ENCODE measurements at regions not wholly inside any gene's neighbourhood (a gene's known extent, or its start where the extent isn't known, plus 50 kb on each side); places are given as distances from the start of the nearest gene placed in this dataset.

- H3K4ac ChIP-seq (replicated peaks; ENCODE audit: insufficient read length, low read depth, low read length) = no peak overlapping the region
- H3K36me3 ChIP-seq (ENCODE audit: control insufficient read depth in 2 of 4, insufficient read depth in 4 of 4, low read length in 3 of 4) = no peaks in the 10 kb centered on the region
- no peak overlapping the region for H2BK120ac ChIP-seq (replicated peaks; ENCODE audit: low read depth, low read length)
- CTCF ChIA-PET (ENCODE audit: partially characterized antibody) = no interaction called here
- H3K14ac ChIP-seq (ENCODE audit: insufficient read length) = no peak overlapping the region
- H3K4me1 ChIP-seq (replicated peaks in 1 of 4; ENCODE audit: control insufficient read depth in 3 of 4, insufficient read depth in 4 of 4, low read length in 3 of 4) = no peaks in the 10 kb centered on the region
- no peak overlapping the region for H3K4me2 ChIP-seq (ENCODE audit: insufficient read depth in 1 of 2, low read depth in 2 of 2, low read length in 2 of 2)
- H2BK12ac ChIP-seq (ENCODE audit: low read depth, low read length) = no peak overlapping the region
- no peaks in the 10 kb centered on the region for H3K23me2 ChIP-seq (ENCODE audit: low read depth, low read length)
- no peaks in the 10 kb centered on the region for H3K27me3 ChIP-seq (replicated peaks in 1 of 4; ENCODE audit: control insufficient read depth in 3 of 4, extremely low read depth in 1 of 4, insufficient read depth in 3 of 4, low read length in 3 of 4)
- no peak overlapping the region for H3K9ac ChIP-seq (replicated peaks in 1 of 4; ENCODE audit: extremely low read depth in 1 of 4, low read depth in 3 of 4, low read length in 3 of 4)
- H3K79me2 ChIP-seq (ENCODE audit: control insufficient read depth in 1 of 2, insufficient read depth in 2 of 2, low read length in 2 of 2) = no peaks in the 10 kb centered on the region
- H2BK15ac ChIP-seq (ENCODE audit: low read length) = no peak overlapping the region
- FAIRE-seq (no peak), DNase-seq (ENCODE audit: low read depth in 1 of 2, low spot score in 2 of 2) (no peak)
- TF ChIP-seq RFX5 (IDR thresholded peaks at IDR 0.05; ENCODE audit: borderline replicate concordance, low read depth, low read length) (no peak), MAFK (IDR thresholded peaks at IDR 0.05; ENCODE audit: low read depth, low read length) (no peak), POU5F1 (IDR thresholded peaks at IDR 0.05; ENCODE audit: low read depth, low read length) (no peak), SIN3A (conservative IDR thresholded peaks at IDR 0.05 in 1 of 2, IDR thresholded peaks at IDR 0.05 in 1 of 2; ENCODE audit: low read depth in 1 of 2, low read length in 2 of 2) (no peak), POLR2AphosphoS5 (IDR thresholded peaks at IDR 0.05; ENCODE audit: low read depth, low read length) (no peak), SIRT6 (IDR thresholded peaks at IDR 0.05; ENCODE audit: low read length) (no peak), RNF2 (IDR thresholded peaks at IDR 0.05; ENCODE audit: borderline replicate concordance, low read depth, low read length, missing control alignments, poor library complexity, severe bottlenecking) (no peak)
- H2AFZ ChIP-seq (ENCODE audit: low read length) = no peak overlapping the region
- WGBS, 2 experiments (ENCODE audit: extremely low coverage in 1 of 2, insufficient coverage in 1 of 2, insufficient read length in 1 of 2, insufficient replicate concordance in 2 of 2, low coverage in 1 of 2, low lambda C conversion rate in 2 of 2, missing lambda C conversion rate in 1 of 2) = 86% methylated on average over 3 of the region's 3 CpGs; no CpG with 5 or more reads in 1 of the 2 experiments
- no peak overlapping the region for H3K18ac ChIP-seq (ENCODE audit: extremely low read depth, low read length)
- H4K8ac ChIP-seq (ENCODE audit: extremely low read depth, insufficient read depth, low read length) = no peak overlapping the region
- no peak overlapping the region for H2AK5ac ChIP-seq (ENCODE audit: low read depth, low read length)
- POLR2A ChIA-PET (ENCODE audit: partially characterized antibody) = no interaction called here
- H3K4me3 ChIP-seq (ENCODE audit: extremely low read depth in 1 of 4, insufficient read depth in 2 of 4, low read depth in 3 of 4, low read length in 4 of 4) = no peak overlapping the region
- H4K5ac ChIP-seq (ENCODE audit: insufficient read length, low read depth, low read length) = no peak overlapping the region
- H3K9me3 ChIP-seq (ENCODE audit: insufficient read depth in 2 of 2, low read depth in 1 of 2, low read length in 1 of 2) = no peaks in the 10 kb centered on the region
- no peaks in the 10 kb centered on the region for H4K20me1 ChIP-seq (replicated peaks in 1 of 2; ENCODE audit: control insufficient read depth in 1 of 2, insufficient read depth in 2 of 2, low read length in 2 of 2)
- H2BK5ac ChIP-seq (ENCODE audit: low read depth, low read length) = no peak overlapping the region
- H3K27ac ChIP-seq (ENCODE audit: low read depth, low read length) = no peak overlapping the region
- no peak overlapping the region for H3K56ac ChIP-seq (replicated peaks; ENCODE audit: insufficient read length, low read depth, low read length)
- no peaks in the 10 kb centered on the region for H3K79me1 ChIP-seq (ENCODE audit: low read depth, low read length)
- no peak overlapping the region for H2BK20ac ChIP-seq (ENCODE audit: low read length)
- H3K23ac ChIP-seq (ENCODE audit: insufficient read length) = no peak overlapping the region
- H4K91ac ChIP-seq (replicated peaks; ENCODE audit: insufficient read length, low read length) = no peak overlapping the region
Measured at GRCh38 chr7:88386665-88387156, 80.0 kb upstream of the STEAP4 start.
